OCI-LY7 (cell line): ENCODE measurements at regions not wholly inside any gene's neighbourhood (a gene's known extent, or its start where the extent isn't known, plus 50 kb on each side); places are given as distances from the start of the nearest gene placed in this dataset.

Experiments
- CTCF ChIP-seq: fragments of 200-600 bp; sonication (generic); conservative IDR thresholded peaks from 2 replicates; pipeline ENCODE4 v1.5.1; 2014; ENCODE audit warnings: mild to moderate bottlenecking, antibody characterized with exemption, low read length, moderate library complexity, mixed read lengths
- EZH2phosphoT487 ChIP-seq: fragments of 200-600 bp; sonication (generic); IDR thresholded peaks from 2 replicates; pipeline ENCODE4 v1.6.1; 2018; ENCODE audit warnings: low read depth, borderline replicate concordance, mild to moderate bottlenecking, mixed run types, antibody characterized with exemption, low read length, moderate library complexity, mixed read lengths

- TF ChIP-seq CTCF (no peak), EZH2phosphoT487 (no peak)
Observed at GRCh38 chr2:59566739-59567138, 986.7 kb downstream of the BCL11A start.
